ENCODE measurements at regions not wholly inside any gene's neighbourhood (a gene's known extent, or its start where the extent isn't known, plus 50 kb on each side); places are given as distances from the start of the nearest gene placed in this dataset.

GRCh38 chr3:147529551-147529950 lies 120.4 kb downstream of the ZIC1 start:
- TF ChIP-seq FOXS1 (CRISPR knock-in tag; IDR thresholded peaks at IDR 0.05): no peak
- no peak for TF ChIP-seq HOXA7 (CRISPR knock-in tag; IDR thresholded peaks at IDR 0.05)
- no peak for TF ChIP-seq MYC (IDR thresholded peaks at IDR 0.05; ENCODE audit: borderline replicate concordance, low read length)
- TF ChIP-seq MAFK (IDR thresholded peaks at IDR 0.05; ENCODE audit: partially characterized antibody): no peak
- TF ChIP-seq, protein P1, sequence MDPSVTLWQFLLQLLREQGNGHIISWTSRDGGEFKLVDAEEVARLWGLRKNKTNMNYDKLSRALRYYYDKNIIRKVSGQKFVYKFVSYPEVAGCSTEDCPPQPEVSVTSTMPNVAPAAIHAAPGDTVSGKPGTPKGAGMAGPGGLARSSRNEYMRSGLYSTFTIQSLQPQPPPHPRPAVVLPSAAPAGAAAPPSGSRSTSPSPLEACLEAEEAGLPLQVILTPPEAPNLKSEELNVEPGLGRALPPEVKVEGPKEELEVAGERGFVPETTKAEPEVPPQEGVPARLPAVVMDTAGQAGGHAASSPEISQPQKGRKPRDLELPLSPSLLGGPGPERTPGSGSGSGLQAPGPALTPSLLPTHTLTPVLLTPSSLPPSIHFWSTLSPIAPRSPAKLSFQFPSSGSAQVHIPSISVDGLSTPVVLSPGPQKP (IDR thresholded peaks at IDR 0.05; ENCODE audit: low read depth, low read length): no peak
- no peak for TF ChIP-seq NR3C1 (IDR thresholded peaks at IDR 0.05)
- TF ChIP-seq ATOH8 (CRISPR knock-in tag; IDR thresholded peaks at IDR 0.05; ENCODE audit: low read depth): no peak
- TF ChIP-seq REST (IDR thresholded peaks at IDR 0.05): no peak
- no peak for TF ChIP-seq RCOR1 (IDR thresholded peaks at IDR 0.05; ENCODE audit: low read depth, low read length)
- no peak for TF ChIP-seq MAZ (IDR thresholded peaks at IDR 0.05; ENCODE audit: borderline replicate concordance, low read depth, low read length)
- no peak for TF ChIP-seq ZC3H11A (IDR thresholded peaks at IDR 0.05)
- TF ChIP-seq, protein P2, sequence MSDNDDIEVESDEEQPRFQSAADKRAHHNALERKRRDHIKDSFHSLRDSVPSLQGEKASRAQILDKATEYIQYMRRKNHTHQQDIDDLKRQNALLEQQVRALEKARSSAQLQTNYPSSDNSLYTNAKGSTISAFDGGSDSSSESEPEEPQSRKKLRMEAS (IDR thresholded peaks at IDR 0.05): no peak
- 7% methylated on average over 2 of the region's 2 CpGs for WGBS (ENCODE audit: missing lambda C conversion rate)
- no peak for FAIRE-seq

GRCh38 chr3:147538034-147538433 lies 128.9 kb downstream of the ZIC1 start:
- no peak overlapping the region for H3K4me3 ChIP-seq
- DNase-seq (ENCODE audit: low read depth in 1 of 2, low spot score in 1 of 2): no peak
- ChIA-PET CTCF (no interaction called here), POLR2A (no interaction called here)
- H3K9me3 ChIP-seq: no peaks in the 10 kb centered on the region
- no peaks in the 10 kb centered on the region for H3K4me1 ChIP-seq
- TF ChIP-seq FOXS1 (CRISPR knock-in tag; IDR thresholded peaks at IDR 0.05) (no peak), NPAS2 (CRISPR knock-in tag; IDR thresholded peaks at IDR 0.05; ENCODE audit: borderline replicate concordance) (no peak), PBX3 (IDR thresholded peaks at IDR 0.05) (no peak), JUN (IDR thresholded peaks at IDR 0.05) (no peak), BHLHE40 (IDR thresholded peaks at IDR 0.05; ENCODE audit: low read depth, low read length) (no peak), EHMT2 (IDR thresholded peaks at IDR 0.05; ENCODE audit: low read depth) (no peak), POLR2A (IDR thresholded peaks at IDR 0.05; ENCODE audit: low read length) (no peak), HDAC2 (IDR thresholded peaks at IDR 0.05) (no peak), PHF8 (IDR thresholded peaks at IDR 0.05; ENCODE audit: borderline replicate concordance, low read depth) (no peak), RNF2 (IDR thresholded peaks at IDR 0.05; ENCODE audit: borderline replicate concordance, low read depth) (no peak), CBX2 (IDR thresholded peaks at IDR 0.05; ENCODE audit: borderline replicate concordance, low read depth) (no peak), HOXB13 (CRISPR knock-in tag; IDR thresholded peaks at IDR 0.05; ENCODE audit: low read depth) (no peak), CBX8 (IDR thresholded peaks at IDR 0.05) (no peak), SREBF2 (IDR thresholded peaks at IDR 0.05) (no peak), ZSCAN20 (CRISPR knock-in tag; IDR thresholded peaks at IDR 0.05) (no peak), CTCF (IDR thresholded peaks at IDR 0.05) (no peak)
- TF ChIP-seq, protein P3, sequence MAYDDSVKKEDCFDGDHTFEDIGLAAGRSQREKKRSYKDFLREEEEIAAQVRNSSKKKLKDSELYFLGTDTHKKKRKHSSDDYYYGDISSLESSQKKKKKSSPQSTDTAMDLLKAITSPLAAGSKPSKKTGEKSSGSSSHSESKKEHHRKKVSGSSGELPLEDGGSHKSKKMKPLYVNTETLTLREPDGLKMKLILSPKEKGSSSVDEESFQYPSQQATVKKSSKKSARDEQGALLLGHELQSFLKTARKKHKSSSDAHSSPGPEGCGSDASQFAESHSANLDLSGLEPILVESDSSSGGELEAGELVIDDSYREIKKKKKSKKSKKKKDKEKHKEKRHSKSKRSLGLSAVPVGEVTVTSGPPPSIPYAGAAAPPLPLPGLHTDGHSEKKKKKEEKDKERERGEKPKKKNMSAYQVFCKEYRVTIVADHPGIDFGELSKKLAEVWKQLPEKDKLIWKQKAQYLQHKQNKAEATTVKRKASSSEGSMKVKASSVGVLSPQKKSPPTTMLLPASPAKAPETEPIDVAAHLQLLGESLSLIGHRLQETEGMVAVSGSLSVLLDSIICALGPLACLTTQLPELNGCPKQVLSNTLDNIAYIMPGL (CRISPR knock-in tag; IDR thresholded peaks at IDR 0.05; ENCODE audit: borderline replicate concordance): no peak
- no peak for FAIRE-seq
- no peak overlapping the region for H3K27ac ChIP-seq
- no peak overlapping the region for H3K4me2 ChIP-seq
- WGBS (ENCODE audit: missing lambda C conversion rate): 15% methylated on average over 4 of the region's 4 CpGs
- ATAC-seq: no peak

More at GRCh38 chr3:147529551-147529950, 120.4 kb downstream of the ZIC1 start:
- no peak overlapping the region for H3K27ac ChIP-seq
- POLR2A ChIA-PET: no interaction called here
- no peak overlapping the region for H3K4me2 ChIP-seq
- no peaks in the 10 kb centered on the region for H3K9me3 ChIP-seq
- no peak for DNase-seq (ENCODE audit: low read depth in 1 of 2, low spot score in 1 of 2)
- H3K4me3 ChIP-seq: no peak overlapping the region
- H3K4me1 ChIP-seq: no peaks in the 10 kb centered on the region
- ATAC-seq: no peak
- CTCF ChIA-PET: no interaction called here
